ENCODE measurements at regions not wholly inside any gene's neighbourhood (a gene's known extent, or its start where the extent isn't known, plus 50 kb on each side); places are given as distances from the start of the nearest gene placed in this dataset.
"Not testable (repeated sequence)": the region's sequence is repeated elsewhere in the genome, so short reads cannot be mapped to it uniquely, and the experiment has no call there.

- no peak overlapping the region for H3K4me3 ChIP-seq
- in situ Hi-C loops (cut with MboI; ENCODE audit: low sequenced_read_pairs) = no loop called here
- DNase-seq (ENCODE audit: low spot score in 2 of 2) = no peak
- H3K4me1 ChIP-seq = peaks cover 5% of the 10 kb centered on the region
- no peaks in the 10 kb centered on the region for H3K27me3 ChIP-seq (ENCODE audit: low read depth)
- H3K9me3 ChIP-seq = no peaks in the 10 kb centered on the region
- H3K36me3 ChIP-seq (replicated peaks) = no peaks in the 10 kb centered on the region
Observed at GRCh38 chr7:20083781-20084180, 133.4 kb downstream of the MACC1 start.

- in situ Hi-C loops (cut with MboI; ENCODE audit: low sequenced_read_pairs) = no loop called here
Observed at GRCh38 chr7:20079080-20079479, 138.1 kb downstream of the MACC1 start.

GRCh38 chr7:20076835-20077234 is 140.3 kb downstream of the MACC1 start:
- Histone ChIP-seq H3K9me3 (no peaks in the 10 kb centered on the region), H3K4me3 (no peak overlapping the region), H3K4me1 (peaks cover 34% of the 10 kb centered on the region), H3K27me3 (ENCODE audit: low read depth) (no peaks in the 10 kb centered on the region), H3K36me3 (replicated peaks) (no peaks in the 10 kb centered on the region)
- peak; percentile 57 to 71 for DNase-seq (ENCODE audit: low spot score in 2 of 2)
- in situ Hi-C loops (cut with MboI; ENCODE audit: low sequenced_read_pairs) = no loop called here

More at GRCh38 chr7:20079080-20079479, 138.1 kb downstream of the MACC1 start:
- no peak overlapping the region for H3K4me3 ChIP-seq
- no peaks in the 10 kb centered on the region for H3K36me3 ChIP-seq (replicated peaks)
- H3K4me1 ChIP-seq = peaks cover 34% of the 10 kb centered on the region
- no peaks in the 10 kb centered on the region for H3K9me3 ChIP-seq
- DNase-seq (ENCODE audit: low spot score in 2 of 2) = peak; percentile 10 to 69
- H3K27me3 ChIP-seq (ENCODE audit: low read depth) = no peaks in the 10 kb centered on the region

GRCh38 chr7:20075992-20076820 is 141.0 kb downstream of the MACC1 start:
- no peaks in the 10 kb centered on the region for H3K36me3 ChIP-seq (replicated peaks)
- H3K9me3 ChIP-seq = no peaks in the 10 kb centered on the region
- peak in 1 of 2 experiments; percentile 10 for DNase-seq (ENCODE audit: low spot score in 2 of 2)
- H3K27me3 ChIP-seq (ENCODE audit: low read depth) = no peaks in the 10 kb centered on the region
- no peak overlapping the region for H3K4me3 ChIP-seq
- in situ Hi-C loops (cut with MboI; ENCODE audit: low sequenced_read_pairs) = no loop called here
- H3K4me1 ChIP-seq = peaks cover 34% of the 10 kb centered on the region

- no peak for DNase-seq (ENCODE audit: low spot score in 2 of 2)
- in situ Hi-C loops (cut with MboI; ENCODE audit: low sequenced_read_pairs) = no loop called here
- Histone ChIP-seq H3K36me3 (replicated peaks) (no peaks in the 10 kb centered on the region), H3K4me1 (peaks cover 34% of the 10 kb centered on the region), H3K27me3 (ENCODE audit: low read depth) (no peaks in the 10 kb centered on the region), H3K4me3 (no peak overlapping the region), H3K9me3 (no peaks in the 10 kb centered on the region)
Observed at GRCh38 chr7:20075440-20075839, 141.7 kb downstream of the MACC1 start.

GRCh38 chr7:20068004-20068403 is 149.2 kb downstream of the MACC1 start:
- in situ Hi-C loops (cut with MboI; ENCODE audit: low sequenced_read_pairs); H3K9me3 ChIP-seq; H3K27me3 ChIP-seq (ENCODE audit: low read depth); H3K36me3 ChIP-seq (replicated peaks); DNase-seq (ENCODE audit: low spot score in 2 of 2); H3K4me1 ChIP-seq; H3K4me3 ChIP-seq: not testable (repeated sequence)

GRCh38 chr7:20064974-20065862 is 152.0 kb downstream of the MACC1 start:
- H3K9me3 ChIP-seq = no peaks in the 10 kb centered on the region
- peak in 1 of 2 experiments; percentile 12 for DNase-seq (ENCODE audit: low spot score in 2 of 2)
- H3K27me3 ChIP-seq (ENCODE audit: low read depth) = no peaks in the 10 kb centered on the region
- H3K4me3 ChIP-seq = no peak overlapping the region
- in situ Hi-C loops (cut with MboI; ENCODE audit: low sequenced_read_pairs) = no loop called here
- no peaks in the 10 kb centered on the region for H3K36me3 ChIP-seq (replicated peaks)
- peaks cover 6% of the 10 kb centered on the region; the same call in 1 of the 2 replicates for H3K4me1 ChIP-seq

GRCh38 chr7:20064181-20064970 is 152.8 kb downstream of the MACC1 start:
- in situ Hi-C loops (cut with MboI; ENCODE audit: low sequenced_read_pairs) = no loop called here
- Histone ChIP-seq H3K4me1 (peaks cover 6% of the 10 kb centered on the region; the same call in 1 of the 2 replicates), H3K4me3 (no peak overlapping the region), H3K27me3 (ENCODE audit: low read depth) (no peaks in the 10 kb centered on the region), H3K36me3 (replicated peaks) (no peaks in the 10 kb centered on the region), H3K9me3 (no peaks in the 10 kb centered on the region)
- no peak for DNase-seq (ENCODE audit: low spot score in 2 of 2)

GRCh38 chr7:20063644-20064043 is 153.5 kb downstream of the MACC1 start:
- in situ Hi-C loops (cut with MboI; ENCODE audit: low sequenced_read_pairs) = no loop called here
- no peak overlapping the region for H3K4me3 ChIP-seq
- H3K4me1 ChIP-seq = peaks cover 6% of the 10 kb centered on the region; the same call in 1 of the 2 replicates
- no peak for DNase-seq (ENCODE audit: low spot score in 2 of 2)
- H3K36me3 ChIP-seq (replicated peaks) = no peaks in the 10 kb centered on the region
- no peaks in the 10 kb centered on the region for H3K9me3 ChIP-seq
- no peaks in the 10 kb centered on the region for H3K27me3 ChIP-seq (ENCODE audit: low read depth)

GRCh38 chr7:20062932-20063331 is 154.3 kb downstream of the MACC1 start:
- Histone ChIP-seq H3K4me3 (no peak overlapping the region), H3K4me1 (peaks cover 6% of the 10 kb centered on the region; the same call in 1 of the 2 replicates), H3K36me3 (replicated peaks) (no peaks in the 10 kb centered on the region), H3K9me3 (no peaks in the 10 kb centered on the region), H3K27me3 (ENCODE audit: low read depth) (no peaks in the 10 kb centered on the region)
- in situ Hi-C loops (cut with MboI; ENCODE audit: low sequenced_read_pairs) = no loop called here
- DNase-seq (ENCODE audit: low spot score in 2 of 2) = no peak

GRCh38 chr7:20053334-20054104 is 163.7 kb downstream of the MACC1 start:
- no peak for DNase-seq (ENCODE audit: low spot score in 2 of 2)
- Histone ChIP-seq H3K36me3 (replicated peaks) (no peaks in the 10 kb centered on the region), H3K27me3 (ENCODE audit: low read depth) (no peaks in the 10 kb centered on the region), H3K4me3 (no peak overlapping the region), H3K9me3 (no peaks in the 10 kb centered on the region; the same call in 1 of the 2 replicates), H3K4me1 (no peaks in the 10 kb centered on the region)
- in situ Hi-C loops (cut with MboI; ENCODE audit: low sequenced_read_pairs) = no loop called here

- no peak for DNase-seq (ENCODE audit: low spot score in 2 of 2)
- H3K4me1 ChIP-seq = no peaks in the 10 kb centered on the region
Observed at GRCh38 chr7:20050241-20050966, 166.8 kb downstream of the MACC1 start.

More at GRCh38 chr7:20050241-20050966, 166.8 kb downstream of the MACC1 start:
- Histone ChIP-seq H3K36me3 (replicated peaks) (no peaks in the 10 kb centered on the region), H3K4me3 (no peak overlapping the region), H3K27me3 (ENCODE audit: low read depth) (no peaks in the 10 kb centered on the region), H3K9me3 (no peaks in the 10 kb centered on the region)
- in situ Hi-C loops (cut with MboI; ENCODE audit: low sequenced_read_pairs) = no loop called here

Data from HAP-1 (cell line).